ENCODE measurements at regions not wholly inside any gene's neighbourhood (a gene's known extent, or its start where the extent isn't known, plus 50 kb on each side); places are given as distances from the start of the nearest gene placed in this dataset.
"Not testable (repeated sequence)": the region's sequence is repeated elsewhere in the genome, so short reads cannot be mapped to it uniquely, and the experiment has no call there.

DNA sequence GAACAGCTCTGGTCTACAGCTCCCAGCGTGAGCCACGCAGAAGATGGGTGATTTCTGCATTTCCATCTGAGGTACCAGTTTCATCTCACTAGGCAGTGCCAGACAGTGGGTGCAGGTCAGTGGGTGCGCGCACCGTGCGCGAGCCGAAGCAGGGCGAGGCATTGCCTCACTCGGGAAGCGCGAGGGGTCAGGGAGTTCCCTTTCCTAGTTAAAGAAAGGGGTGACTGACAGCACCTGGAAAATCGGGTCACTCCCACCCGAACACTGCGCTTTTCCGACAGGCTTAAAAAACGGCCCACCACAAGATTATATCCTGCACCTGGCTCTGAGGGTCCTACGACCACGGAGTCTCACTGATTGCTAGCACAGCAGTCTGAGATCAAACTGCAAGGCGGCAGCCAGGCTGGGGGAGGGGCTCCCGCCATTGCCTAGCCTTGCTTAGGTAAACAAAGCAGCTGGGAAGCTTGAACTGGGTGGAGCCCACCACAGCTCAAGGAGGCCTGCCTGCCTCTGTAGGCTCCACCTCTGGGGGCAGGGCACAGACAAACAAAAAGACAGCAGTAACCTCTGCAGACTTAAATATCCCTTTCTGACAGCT, 325.0 kb upstream of the CHST9 start:
- not testable (repeated sequence) for DNase-seq (ENCODE audit: insufficient read length, low spot score); FAIRE-seq

DNA sequence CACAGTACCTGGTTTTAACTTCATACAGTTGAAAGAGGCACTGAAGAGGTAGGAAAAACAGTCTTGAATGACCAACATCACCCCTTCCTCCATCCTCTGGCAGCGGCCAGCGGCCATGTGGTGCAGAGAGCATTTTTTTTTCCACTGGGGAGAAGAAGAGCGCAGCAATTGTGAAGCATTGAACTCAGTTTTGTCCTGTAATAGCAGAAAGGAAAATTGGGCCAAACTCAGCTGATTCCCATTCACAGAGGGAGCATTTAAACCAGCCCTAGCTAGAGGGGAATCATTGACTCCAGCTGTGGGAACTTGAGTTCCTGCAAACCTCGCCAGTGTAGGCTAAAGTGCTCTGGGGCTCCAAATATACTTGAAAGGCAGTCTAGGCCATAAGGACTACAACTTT, 316.6 kb upstream of the CHST9 start:
- DNase-seq (ENCODE audit: insufficient read length, low spot score) (no peak), FAIRE-seq (no peak)

DNA sequence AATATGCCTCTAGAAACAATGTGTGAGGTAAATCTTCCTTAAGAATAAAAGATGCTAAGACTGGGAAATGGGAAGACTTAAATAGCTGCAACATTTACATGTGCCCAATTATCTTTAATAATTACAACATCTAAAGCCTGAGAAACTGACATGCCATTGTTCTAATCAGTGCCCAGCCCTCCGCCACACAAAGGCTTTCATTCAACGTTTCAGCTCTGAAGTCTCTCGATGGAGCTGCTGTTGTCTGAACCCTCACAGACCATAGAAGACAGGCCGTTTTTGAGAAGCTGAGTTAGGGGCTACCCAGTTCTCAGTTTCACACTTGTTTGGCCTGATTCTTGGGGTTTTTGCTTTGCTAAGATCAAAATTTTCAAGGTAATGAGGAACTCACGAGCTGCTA, 315.4 kb upstream of the CHST9 start:
- FAIRE-seq (no peak), DNase-seq (ENCODE audit: insufficient read length, low spot score) (no peak)

DNA sequence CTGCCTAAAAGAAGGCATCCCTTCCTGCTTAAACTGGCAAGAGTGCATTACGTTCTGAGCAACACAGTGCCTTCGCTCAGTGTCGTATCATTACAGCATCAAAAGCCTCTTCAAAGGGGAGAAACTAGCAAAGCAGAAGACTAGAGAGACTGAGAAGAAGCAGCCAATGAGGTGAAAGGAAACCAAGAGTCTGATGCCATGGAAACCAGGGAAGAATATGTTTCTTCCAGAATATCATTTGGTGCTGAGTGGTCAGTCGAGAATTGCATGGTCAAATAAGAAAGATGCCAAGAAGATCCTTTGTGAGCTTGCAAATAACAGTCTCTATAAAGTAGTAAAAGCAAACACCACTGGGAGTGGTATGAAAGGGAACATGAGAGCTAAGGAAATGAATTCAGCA, 312.1 kb upstream of the CHST9 start:
- no peak for DNase-seq (ENCODE audit: insufficient read length, low spot score)
- no peak for FAIRE-seq

DNA sequence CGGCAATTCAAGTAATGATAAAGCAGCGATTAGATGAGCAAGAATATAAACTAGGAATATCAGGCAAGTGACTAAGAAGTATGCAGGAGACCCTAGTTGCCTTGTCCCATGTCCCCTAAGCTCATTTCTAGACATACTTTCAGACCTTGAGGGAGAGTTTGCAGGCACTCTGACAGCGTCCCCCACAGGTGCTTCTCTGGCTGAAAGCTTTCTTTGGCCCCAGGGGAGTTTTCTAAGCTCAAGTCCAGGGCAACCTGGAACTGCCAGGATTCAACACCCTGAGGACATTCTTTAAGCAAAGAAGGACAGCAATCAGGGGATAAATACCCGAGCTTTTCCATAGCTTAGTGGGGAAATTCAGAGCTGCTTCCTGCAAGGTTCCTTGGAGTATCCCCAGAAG, 308.1 kb upstream of the CHST9 start:
- no peak for FAIRE-seq
- no peak for DNase-seq (ENCODE audit: insufficient read length, low spot score)

DNA sequence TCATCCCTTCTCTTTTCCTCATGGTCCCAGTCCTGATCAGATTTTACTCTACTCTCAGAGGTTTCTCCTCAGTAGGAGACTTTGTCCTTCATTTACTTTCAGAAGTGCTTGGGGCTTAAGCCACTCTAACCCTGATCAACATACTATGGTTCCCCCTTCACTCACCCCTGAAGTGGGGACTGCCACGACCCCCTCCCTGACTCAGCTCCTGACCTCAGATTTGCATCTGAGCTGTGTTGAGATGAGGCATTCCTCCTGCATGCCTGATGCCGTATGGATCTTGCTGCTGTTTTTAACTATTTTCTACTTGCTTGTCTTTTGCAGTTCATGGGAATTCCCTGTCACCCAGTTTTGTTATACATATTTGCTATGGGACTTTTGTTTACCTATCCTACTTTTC, 306.7 kb upstream of the CHST9 start:
- no peak for FAIRE-seq
- DNase-seq (ENCODE audit: insufficient read length, low spot score), result no peak

DNA sequence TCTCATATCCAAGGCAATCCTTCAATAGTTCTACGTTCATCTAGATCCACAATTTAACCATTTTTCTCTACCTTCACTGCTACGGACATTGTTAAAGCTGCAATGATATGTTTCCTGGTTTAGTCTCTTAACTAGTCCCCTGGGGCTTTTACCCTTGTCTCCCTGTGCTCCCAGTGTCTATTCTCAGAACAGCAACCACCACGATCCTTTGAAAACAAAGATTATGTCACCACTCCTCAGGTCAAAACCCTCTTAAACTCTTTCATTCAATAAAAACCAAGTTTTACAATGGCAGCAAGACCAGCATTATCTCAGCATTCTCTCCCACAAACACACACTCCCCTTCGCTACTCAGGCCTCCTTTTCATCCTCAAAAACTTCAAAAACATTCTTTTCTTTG, 298.2 kb upstream of the CHST9 start:
- no peak for DNase-seq (ENCODE audit: insufficient read length, low spot score)
- no peak for FAIRE-seq

DNA sequence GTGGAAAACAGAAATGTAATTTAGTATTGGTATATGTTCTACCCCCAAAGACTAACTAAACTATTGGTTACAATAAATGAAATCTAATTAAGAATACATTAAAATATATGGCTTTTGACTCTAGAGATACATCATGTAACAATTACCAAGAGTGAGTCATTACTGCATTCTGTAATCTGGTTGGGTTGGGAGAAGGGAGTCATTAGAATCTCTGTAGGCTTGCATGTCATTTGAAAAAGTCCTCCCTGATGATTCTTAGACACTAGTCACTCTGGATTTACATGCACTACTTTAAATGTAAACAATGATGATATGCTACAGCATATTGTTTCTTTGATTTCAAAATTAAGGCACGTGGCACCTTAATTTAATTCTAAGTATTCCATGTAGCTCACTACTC, 293.4 kb upstream of the CHST9 start:
- no peak for FAIRE-seq
- DNase-seq (ENCODE audit: insufficient read length, low spot score), result no peak

DNA sequence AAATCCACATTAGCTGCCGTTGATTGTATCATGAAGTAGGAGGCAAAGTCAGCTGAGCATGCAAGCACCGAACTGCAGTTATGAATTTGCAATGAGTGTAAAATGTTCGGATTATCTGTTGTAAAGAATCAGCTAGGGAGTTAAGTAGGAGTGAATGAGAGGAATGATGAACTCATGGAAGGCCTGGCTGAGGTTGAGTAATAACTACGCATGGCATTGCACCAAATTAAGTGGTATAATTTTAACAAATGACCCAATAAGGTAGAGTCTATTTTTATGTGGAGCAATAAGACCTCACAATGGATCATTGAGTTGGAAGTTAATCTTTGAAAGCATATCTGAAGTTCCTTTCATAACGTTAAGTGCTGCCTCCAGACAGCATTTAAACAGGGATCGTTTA, 288.2 kb upstream of the CHST9 start:
- DNase-seq (ENCODE audit: insufficient read length, low spot score) (no peak), FAIRE-seq (no peak)

DNA sequence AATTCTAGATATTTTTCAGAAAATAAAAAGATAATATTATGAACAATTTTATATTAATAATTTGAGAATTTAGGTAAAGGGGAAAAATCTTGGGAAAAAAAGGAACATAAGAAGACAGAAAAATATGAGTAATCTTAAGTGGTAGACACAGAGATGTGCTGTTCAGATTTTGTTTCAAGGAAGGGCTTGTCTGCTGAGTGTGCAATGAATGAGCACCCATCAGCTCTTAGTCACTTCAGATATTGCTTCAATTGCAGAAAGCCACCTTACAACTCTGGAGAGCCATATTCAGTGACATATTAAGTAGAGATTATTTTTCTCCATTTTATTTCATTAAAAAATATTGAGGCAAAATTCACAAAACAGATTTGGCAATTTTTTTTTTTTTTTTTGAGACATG, 282.0 kb upstream of the CHST9 start:
- FAIRE-seq (no peak), DNase-seq (ENCODE audit: insufficient read length, low spot score) (no peak)

DNA sequence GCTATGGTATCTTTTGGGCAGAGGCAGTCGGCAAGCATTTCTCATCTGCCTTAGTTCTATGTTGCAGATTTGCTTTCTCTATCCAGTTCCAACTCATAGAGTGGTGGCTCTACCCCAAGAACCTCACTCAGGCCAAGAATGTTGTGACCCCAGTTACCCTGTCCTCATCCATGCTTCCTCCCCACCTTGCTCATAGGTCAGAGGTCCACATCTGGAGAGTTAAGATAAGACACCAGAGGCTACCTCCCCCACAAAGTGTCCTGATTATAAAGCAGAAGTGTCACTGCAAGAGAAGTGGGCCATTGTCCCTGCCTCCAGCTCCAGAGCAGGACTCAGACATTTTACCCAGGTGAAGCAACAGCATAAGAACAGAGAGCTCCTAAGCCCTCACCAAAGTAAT, 276.8 kb upstream of the CHST9 start:
- no peak for DNase-seq (ENCODE audit: insufficient read length, low spot score)
- no peak for FAIRE-seq

DNA sequence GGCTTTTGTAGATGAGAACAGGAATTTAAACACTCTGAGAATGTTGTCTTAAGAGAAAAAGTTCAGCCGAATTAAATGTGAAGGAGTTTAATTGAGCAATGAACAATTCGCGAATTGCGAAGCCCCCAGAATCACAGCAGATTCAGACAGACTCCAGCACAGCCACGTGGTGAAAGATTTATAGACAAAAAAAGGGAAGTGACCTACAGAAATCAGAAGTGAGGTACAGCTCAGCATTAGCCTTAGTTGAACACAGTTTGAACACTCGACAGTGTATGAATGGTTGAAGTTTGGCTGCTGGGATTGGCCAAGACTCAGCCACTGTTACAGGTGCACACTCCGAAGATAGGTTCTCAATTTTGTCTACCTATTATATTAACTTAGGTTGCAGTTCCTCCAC, 264.0 kb upstream of the CHST9 start:
- FAIRE-seq (no peak), DNase-seq (ENCODE audit: insufficient read length, low spot score) (no peak)

DNA sequence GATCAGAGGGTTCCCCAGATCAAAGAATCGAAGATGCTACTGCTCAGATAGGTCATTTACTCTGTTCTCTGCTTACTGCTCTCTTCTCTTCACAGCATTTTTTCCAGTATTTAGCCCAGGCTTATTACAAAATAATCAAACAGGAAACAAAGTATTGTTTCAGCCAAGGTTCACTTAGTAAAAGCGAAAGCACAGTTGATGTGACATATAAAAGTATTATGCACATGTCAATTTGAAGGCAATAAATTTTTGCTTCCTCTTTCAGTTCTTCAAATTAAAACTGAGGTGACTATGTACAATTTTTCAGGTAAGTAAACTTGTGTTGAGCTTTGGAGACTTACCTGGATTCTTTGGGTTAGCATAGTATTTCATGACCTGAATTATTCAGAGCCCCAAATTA, 262.8 kb upstream of the CHST9 start:
- no peak for DNase-seq (ENCODE audit: insufficient read length, low spot score)
- no peak for FAIRE-seq

DNA sequence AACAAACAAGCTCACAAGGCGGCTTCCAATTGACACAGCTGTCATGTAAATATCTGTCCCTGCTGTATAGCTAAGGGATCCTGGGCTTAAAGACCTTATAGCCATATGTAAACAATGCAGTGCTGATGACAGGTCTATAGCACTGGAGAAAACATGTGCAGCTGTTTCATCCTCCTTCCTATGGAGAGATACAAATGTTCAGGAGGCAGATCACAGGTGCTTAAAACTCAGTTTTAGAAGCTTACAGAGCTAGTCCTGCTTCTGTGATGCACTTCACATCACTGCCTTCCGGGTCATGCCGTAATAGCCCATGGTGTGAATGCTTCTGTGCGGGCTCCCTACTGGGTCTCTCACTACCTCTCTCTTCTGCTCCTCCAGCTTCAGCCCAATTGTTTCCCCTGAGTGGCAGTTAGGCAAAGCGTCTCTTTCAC, 262.4 kb upstream of the CHST9 start:
- FAIRE-seq (no peak), DNase-seq (ENCODE audit: insufficient read length, low spot score) (no peak)

DNA sequence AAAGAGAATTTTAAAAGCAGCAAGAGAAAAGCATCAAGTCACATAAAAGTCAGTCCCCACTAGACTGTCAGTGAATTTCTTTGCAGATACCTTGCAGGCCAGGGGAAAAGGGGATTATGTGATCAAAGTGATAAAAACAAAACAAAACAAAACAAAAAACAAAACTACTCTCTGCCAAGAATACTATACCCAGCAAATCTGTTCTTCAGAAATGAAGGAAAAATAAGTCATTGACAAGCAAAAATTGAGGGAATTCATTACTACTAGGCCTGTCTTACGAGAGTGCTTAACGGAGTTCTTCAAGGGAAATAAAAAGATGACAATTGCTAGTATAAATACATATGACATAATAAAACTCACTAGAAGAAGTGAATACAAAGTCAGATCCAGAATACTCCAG, 245.5 kb upstream of the CHST9 start:
- DNase-seq (ENCODE audit: insufficient read length, low spot score), result no peak
- FAIRE-seq, result no peak

DNA sequence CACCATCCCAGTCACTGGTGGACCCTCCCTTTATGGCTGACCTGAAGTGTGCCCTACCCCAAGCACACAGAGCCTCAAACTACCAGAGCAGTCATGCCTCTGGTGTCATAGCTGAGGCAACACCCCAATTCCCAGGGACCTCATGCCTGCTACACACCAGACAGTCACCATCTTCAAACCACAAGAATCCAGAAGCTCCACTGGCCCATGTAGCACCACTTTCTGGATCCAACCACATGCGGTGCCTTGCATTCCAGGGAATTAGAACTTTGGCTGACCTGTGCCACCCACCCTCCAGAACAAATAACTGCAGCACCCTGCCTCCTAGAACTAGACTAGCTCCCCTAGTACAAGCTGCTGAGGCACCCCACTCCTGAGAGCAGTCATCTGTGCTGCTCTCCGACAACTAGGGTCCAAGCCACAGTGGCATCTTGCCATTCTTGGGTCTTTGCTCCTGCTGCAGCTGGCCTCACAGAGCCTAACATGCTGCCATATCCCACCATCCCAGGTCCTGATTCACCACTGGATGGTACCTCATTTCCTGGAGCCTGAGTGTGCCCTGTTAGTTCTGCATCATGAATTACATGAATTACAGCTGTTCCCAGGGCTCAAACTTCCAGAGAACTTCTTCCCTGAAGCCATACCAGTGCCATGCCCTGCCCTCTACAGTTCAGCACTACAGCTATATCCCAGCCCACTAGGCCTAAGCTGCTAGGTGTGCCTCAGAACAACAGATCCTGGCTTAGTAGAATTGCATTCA, 243.8 kb upstream of the CHST9 start:
- FAIRE-seq (no peak), DNase-seq (ENCODE audit: insufficient read length, low spot score) (no peak)

DNA sequence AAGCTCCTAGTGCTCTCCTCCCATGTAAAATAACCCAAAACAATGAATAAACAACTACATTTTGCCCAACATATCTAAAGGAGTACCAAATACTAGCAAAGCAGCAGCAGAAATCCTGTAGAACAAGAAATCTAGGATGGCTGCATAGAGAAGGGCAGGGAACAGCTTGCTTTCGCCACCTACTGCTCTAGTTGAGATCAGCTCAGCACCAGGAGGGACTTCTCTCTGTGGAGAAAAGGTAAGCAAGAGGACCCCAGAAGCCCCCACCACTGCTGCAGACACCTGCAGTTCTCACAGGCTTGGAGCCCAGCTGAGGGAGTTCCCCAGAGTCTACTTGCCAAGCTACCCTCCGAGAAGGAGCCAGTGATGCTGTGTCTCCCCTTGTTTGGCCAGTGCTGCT, 243.0 kb upstream of the CHST9 start:
- FAIRE-seq (no peak), DNase-seq (ENCODE audit: insufficient read length, low spot score) (no peak)

DNA sequence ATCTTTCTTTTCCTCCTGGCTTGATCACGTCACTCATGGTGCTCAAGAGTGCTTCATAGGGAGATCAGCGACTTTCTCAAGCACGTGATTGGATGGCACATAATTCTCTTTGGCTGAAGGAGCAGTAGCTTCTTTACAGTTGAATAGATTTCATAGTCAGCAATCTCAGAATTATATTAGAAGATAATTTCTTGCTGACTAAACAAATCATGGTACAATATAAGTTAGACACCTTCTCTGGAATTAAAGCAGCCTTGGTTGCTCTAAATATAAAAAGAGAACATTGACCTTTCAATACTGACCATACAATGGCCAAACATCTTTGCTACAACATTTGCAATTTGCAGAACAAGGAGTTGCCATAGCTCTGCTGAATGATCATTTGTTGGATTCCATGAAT, 238.5 kb upstream of the CHST9 start:
- no peak for DNase-seq (ENCODE audit: insufficient read length, low spot score)

DNA sequence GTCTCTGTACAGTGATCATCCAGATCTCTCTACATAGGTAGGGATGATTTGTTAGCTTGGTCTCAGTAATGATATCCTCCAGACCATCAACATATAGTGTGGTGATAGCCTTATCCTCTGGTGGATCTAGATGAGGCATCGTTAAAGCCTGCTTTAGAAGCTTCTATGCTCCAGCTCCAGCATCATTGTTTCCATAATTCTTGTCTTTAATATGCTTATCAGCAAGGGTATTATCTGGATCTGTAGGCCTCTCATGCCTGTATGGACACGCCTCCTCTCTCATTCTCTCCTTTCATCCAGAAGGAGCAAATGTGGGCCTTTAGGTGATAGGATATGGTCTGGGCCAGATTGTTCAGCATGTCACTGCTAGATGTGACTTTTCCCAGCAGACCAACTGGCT, 234.5 kb upstream of the CHST9 start:
- DNase-seq (ENCODE audit: insufficient read length, low spot score) (no peak), FAIRE-seq (no peak)

More for the DNA sequence above, 238.5 kb upstream of the CHST9 start:
- FAIRE-seq, result no peak

DNA sequence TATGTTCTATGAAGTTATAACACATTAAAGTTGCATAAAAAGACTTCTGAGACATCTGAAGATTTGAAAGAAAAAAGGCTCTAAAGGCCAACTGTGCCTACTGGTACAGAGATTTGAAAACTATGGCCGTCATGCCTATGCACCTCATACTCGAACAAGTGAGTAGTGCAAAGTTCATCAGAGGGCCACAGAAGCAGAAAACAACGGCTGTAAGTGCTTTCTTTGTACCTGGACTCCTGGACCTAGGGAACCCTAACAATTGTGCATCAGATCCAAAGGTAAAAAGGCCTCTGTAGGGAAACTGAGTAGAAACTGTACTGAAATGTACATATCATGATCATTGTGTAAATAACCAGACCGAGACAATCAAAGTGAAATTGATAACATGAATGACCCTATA, 230.4 kb upstream of the CHST9 start:
- no peak for FAIRE-seq
- no peak for DNase-seq (ENCODE audit: insufficient read length, low spot score)

DNA sequence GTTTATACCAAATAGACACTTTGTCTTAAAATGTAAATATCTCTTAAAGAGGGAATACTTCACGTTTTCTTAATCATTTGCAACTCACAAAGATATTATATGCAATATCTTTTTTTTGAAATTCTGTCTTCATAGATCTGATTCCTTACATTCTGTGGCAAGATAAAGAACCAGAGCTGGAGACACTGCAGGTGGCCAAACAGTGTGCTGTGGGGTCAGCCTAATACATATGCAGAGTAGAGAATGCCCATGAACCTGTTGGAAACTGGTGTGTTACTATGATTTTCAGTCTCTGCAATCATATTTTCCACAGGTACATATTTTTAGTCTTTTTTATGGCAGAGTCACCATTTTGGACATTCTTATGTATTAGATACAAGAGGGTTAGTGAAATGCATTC, 229.6 kb upstream of the CHST9 start:
- no peak for DNase-seq (ENCODE audit: insufficient read length, low spot score)
- FAIRE-seq, result no peak

DNA sequence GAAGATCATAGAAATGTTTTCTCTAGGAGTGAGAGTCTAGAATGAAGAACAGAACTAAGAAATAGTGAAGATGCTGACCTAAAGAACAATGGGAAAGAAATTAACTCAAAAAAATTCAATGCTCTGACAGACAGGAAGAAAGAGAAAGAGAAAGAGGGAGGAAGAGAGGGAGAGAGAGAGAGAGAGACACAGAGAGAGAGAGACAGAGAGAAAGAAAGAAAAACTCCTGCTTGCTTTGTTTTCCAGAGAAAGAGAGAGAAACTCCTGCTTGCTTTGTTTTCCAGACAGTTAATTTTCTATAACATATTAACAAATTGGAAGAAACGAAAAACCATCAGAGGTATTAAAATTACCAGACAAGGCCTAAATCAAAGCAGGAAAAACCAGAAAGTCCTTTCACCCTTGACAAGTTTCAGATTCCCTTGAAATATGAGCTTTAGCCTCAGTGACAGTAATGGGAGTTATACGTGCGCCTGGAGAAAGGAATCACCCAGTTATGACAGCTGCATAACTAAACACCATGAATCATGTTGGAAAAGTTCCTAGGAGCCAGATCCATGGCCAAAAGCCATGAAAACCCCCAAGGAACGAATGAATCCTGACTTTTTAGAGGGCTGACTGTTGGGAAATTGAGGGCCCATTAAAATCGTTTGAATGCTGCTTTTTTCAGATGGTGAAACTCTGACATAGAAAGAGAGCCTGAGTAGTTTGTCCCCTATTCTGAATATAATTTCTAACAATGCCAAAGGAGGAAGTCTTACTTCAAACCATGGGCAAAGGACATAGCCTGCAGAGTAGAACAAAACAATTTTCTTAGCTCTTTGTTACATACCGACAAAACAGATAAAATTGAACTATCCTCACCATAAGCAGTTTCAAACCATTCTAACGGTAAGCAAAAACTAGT, 228.6 kb upstream of the CHST9 start:
- FAIRE-seq (no peak), DNase-seq (ENCODE audit: insufficient read length, low spot score) (no peak)
